ENCODE measurements at regions not wholly inside any gene's neighbourhood (a gene's known extent, or its start where the extent isn't known, plus 50 kb on each side); places are given as distances from the start of the nearest gene placed in this dataset.

DNA sequence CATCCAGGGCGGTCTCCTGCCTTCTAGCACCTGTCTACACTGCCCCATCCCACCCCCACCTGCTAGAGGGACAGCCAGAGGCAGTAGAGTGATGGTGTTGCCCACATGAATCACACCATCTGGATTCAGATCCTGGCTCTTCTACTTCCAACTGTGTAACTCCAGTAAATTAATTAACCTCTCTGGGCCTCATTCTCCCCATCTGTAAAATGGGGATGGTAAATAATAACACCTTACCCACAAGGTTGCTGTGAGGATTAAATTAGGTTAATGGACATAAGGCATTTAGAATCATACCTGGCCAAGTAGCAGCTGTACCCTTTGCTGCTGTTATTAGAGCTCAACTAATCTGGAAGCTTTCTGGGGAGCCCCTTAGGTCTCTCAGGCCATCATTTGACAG lies 149.6 kb upstream of the BCOR start:
- ATAC-seq (ENCODE audit: low FRiP score) (no peak), DNase-seq (ENCODE audit: low spot score) (no peak)
- TF ChIP-seq, protein P1, sequence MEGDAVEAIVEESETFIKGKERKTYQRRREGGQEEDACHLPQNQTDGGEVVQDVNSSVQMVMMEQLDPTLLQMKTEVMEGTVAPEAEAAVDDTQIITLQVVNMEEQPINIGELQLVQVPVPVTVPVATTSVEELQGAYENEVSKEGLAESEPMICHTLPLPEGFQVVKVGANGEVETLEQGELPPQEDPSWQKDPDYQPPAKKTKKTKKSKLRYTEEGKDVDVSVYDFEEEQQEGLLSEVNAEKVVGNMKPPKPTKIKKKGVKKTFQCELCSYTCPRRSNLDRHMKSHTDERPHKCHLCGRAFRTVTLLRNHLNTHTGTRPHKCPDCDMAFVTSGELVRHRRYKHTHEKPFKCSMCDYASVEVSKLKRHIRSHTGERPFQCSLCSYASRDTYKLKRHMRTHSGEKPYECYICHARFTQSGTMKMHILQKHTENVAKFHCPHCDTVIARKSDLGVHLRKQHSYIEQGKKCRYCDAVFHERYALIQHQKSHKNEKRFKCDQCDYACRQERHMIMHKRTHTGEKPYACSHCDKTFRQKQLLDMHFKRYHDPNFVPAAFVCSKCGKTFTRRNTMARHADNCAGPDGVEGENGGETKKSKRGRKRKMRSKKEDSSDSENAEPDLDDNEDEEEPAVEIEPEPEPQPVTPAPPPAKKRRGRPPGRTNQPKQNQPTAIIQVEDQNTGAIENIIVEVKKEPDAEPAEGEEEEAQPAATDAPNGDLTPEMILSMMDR (IDR thresholded peaks at IDR 0.05), result no peak

DNA sequence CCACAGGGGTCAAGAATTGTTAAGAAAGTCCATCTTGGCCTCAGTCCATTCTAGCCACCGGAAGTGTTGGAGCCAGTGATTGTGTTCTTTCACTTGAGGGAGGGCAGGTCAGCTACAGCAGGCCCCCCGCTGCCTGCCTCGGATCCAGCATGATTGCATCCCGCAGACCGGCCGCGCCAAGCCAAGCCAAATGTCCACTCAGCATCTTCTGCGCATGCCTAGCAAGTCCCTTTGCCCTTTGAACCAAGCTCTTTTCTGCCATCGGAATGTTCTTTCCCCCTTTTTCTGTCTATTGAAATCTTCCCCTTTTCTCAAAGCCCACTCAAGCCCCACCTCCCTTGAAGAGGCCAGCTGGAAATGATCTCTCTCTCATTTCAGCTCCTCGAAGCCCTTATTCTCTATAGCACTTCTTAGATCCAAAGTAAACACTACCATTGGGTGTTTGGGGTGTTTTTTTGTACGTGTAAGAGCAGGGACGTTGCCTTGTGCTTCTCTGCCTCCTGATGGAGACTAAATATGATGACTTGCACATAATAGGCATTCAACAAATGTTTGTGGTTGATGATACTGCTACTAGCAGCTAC lies 147.8 kb upstream of the BCOR start:
- TF ChIP-seq, protein P1 (IDR thresholded peaks at IDR 0.05), result no peak
- ATAC-seq (ENCODE audit: low FRiP score) (no peak), DNase-seq (ENCODE audit: low spot score) (no peak)

DNA sequence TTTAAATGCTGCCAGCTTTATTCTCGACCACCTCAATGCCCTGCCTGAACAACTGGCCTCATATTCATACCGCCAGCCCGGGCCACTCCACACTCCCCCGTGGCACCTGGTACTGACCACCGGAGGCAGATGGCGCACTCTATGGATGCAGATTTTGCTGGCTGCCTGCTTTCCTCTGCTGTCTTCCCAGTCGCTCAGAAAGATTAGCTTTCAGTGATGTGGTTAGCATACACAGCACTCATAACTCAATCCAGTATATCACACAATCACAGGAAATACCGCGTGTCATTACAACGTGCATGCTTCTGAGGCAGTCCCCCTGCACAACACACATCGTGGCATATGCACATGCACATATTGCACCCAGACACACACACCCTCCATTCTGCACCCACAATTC lies 147.2 kb upstream of the BCOR start:
- ATAC-seq (ENCODE audit: low FRiP score) (no peak), DNase-seq (ENCODE audit: low spot score) (no peak)
- TF ChIP-seq, protein P1 (IDR thresholded peaks at IDR 0.05), result no peak

DNA sequence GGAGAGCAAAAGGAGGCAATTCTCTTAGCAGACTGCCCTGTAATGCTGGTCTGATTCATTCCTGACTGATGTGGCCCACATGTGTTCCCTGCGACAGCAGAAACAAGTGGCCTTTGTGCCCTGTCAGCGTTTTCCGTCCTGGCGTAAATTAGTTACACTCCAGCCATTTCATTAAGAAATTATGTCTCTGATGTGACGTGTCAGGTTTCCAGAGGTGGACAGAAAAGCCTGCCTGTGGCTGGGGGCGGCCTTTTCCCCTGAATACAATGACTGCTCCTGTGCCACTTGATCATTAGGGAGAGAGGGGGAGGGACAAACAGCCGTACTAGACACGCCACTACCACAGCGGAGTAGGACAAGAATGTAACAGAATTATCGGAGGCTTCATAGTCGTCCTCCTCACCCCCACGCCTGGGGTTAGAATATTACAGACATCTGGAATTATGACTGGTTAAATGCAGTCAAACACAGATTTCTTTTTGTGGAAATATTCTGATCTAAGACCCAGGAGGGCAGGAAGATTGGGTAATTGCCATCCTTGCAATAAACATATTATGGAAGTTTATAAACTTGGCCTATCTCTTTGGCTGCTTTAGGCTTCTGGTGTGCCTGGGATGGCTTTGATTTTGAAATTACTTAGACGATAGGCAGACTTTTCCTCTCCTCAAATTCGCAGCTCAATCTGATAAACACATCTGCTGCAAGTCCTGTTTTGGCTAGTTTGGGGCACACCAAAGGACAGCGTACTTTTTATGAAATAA lies 146.2 kb upstream of the BCOR start:
- TF ChIP-seq, protein P1 (IDR thresholded peaks at IDR 0.05), result no peak
- no peak for ATAC-seq (ENCODE audit: low FRiP score)
- DNase-seq (ENCODE audit: low spot score), result no peak

DNA sequence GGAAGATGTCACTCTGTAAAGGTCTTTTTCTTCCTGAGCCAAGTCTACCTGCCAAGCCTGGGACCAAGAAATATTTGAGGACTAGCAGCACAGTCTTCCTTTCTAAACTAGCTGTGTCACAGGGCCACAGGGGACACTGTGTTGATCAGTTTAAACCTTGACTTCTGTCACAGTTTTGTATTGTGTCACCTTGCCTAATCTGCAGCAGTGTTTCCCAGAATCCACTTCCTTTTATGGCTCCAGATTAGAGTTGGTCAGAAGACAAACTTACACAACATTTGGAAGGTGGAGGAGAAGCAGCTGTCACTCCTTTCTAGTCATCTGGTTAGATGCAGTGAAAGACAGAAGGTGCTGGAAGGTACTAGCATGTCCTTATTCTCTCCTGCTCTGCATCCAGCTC lies 143.1 kb upstream of the BCOR start:
- TF ChIP-seq, protein P1 (IDR thresholded peaks at IDR 0.05), result no peak
- DNase-seq (ENCODE audit: low spot score) (no peak), ATAC-seq (ENCODE audit: low FRiP score) (no peak)

DNA sequence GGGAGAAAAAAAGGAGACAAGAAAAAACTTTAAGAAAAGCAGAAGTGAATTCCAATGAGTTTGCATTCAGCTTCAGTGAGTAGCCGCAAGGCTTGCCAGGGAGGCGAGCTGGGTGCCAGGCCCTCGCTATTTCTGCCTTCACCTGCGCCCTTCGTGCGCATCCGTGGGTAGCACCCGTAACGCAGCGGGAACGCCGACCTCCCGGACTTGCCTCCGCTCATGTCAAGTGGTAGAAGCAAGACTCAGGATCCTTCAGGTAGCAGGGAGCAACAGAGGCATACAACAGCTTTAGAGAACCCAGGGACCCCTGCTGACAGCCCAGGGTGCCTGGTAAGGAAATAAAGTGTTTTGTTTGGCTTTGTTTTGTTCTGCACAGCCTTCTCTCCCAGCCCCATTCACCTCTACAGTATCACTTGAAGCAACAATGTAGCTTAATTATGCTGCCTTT lies 140.0 kb upstream of the BCOR start:
- ATAC-seq (ENCODE audit: low FRiP score), result no peak
- DNase-seq (ENCODE audit: low spot score), result no peak
- TF ChIP-seq, protein P1 (IDR thresholded peaks at IDR 0.05), result no peak

DNA sequence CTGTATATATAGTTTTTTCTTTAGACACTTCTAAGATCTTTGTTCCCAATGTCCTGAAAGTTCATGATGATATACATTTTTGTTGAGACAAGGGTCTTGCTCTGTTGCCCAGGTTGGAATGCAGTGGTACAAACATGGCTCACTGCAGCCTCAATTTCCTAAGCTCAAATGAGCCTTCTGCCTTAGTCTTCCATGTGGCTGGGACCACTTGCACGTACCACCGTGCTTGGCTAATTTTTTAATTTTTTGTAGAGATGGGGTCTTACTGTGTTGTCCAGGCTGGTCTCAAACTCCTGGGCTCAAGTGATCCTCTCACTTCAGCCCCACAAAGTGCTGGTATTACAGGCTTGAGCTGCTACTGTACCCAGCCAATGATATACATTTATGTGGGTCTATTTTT lies 132.9 kb upstream of the BCOR start:
- ATAC-seq (ENCODE audit: low FRiP score) (no peak), DNase-seq (ENCODE audit: low spot score) (no peak)
- TF ChIP-seq, protein P1 (IDR thresholded peaks at IDR 0.05), result no peak
